ENCODE measurements at regions not wholly inside any gene's neighbourhood (a gene's known extent, or its start where the extent isn't known, plus 50 kb on each side); places are given as distances from the start of the nearest gene placed in this dataset.

GRCh38 chr13:84191139-84191538, 308.9 kb upstream of the SLITRK1 start:
- no peaks in the 10 kb centered on the region for H3K27me3 ChIP-seq (ENCODE audit: insufficient read depth, poor library complexity, severe bottlenecking)
- no peak overlapping the region for H3K27ac ChIP-seq (replicated peaks)
- no peak overlapping the region for H3K4me3 ChIP-seq (replicated peaks; ENCODE audit: insufficient read depth, low read length)
- no peak for DNase-seq (ENCODE audit: low read depth in 1 of 2, low spot score in 1 of 2)
- TF ChIP-seq REST (IDR thresholded peaks at IDR 0.05; ENCODE audit: insufficient replicate concordance, low read depth) (no peak), POLR2AphosphoS5 (IDR thresholded peaks at IDR 0.05; ENCODE audit: low read depth) (no peak)

- DNase-seq (ENCODE audit: low read depth in 1 of 2, low spot score in 1 of 2), result no peak
- no peak overlapping the region for H3K4me3 ChIP-seq (replicated peaks; ENCODE audit: insufficient read depth, low read length)
- TF ChIP-seq SPI1 (IDR thresholded peaks at IDR 0.05; ENCODE audit: borderline replicate concordance, low read depth) (no peak), POLR2AphosphoS5 (IDR thresholded peaks at IDR 0.05; ENCODE audit: low read depth) (no peak), REST (IDR thresholded peaks at IDR 0.05; ENCODE audit: insufficient replicate concordance, low read depth) (no peak), CTCF (IDR thresholded peaks at IDR 0.05; ENCODE audit: insufficient read depth, low read length) (no peak), GABPA (IDR thresholded peaks at IDR 0.05; ENCODE audit: low read depth) (no peak)
- no peaks in the 10 kb centered on the region for H3K27me3 ChIP-seq (ENCODE audit: insufficient read depth, poor library complexity, severe bottlenecking)
- no peak overlapping the region for H3K27ac ChIP-seq (replicated peaks)
These were observed 305.4 kb upstream of the SLITRK1 start for GRCh38 chr13:84187626-84188025.

GRCh38 chr13:84139561-84140158, 257.4 kb upstream of the SLITRK1 start:
- no peak for DNase-seq (ENCODE audit: low read depth in 1 of 2, low spot score in 1 of 2)
- Histone ChIP-seq H3K4me3 (replicated peaks; ENCODE audit: insufficient read depth, low read length) (no peak overlapping the region), H3K27ac (replicated peaks) (no peak overlapping the region), H3K27me3 (ENCODE audit: insufficient read depth, poor library complexity, severe bottlenecking) (no peaks in the 10 kb centered on the region)
- TF ChIP-seq REST (IDR thresholded peaks at IDR 0.05; ENCODE audit: insufficient replicate concordance, low read depth) (no peak), GABPA (IDR thresholded peaks at IDR 0.05; ENCODE audit: low read depth) (no peak), SPI1 (IDR thresholded peaks at IDR 0.05; ENCODE audit: borderline replicate concordance, low read depth) (no peak), POLR2AphosphoS5 (IDR thresholded peaks at IDR 0.05; ENCODE audit: low read depth) (no peak), CTCF (IDR thresholded peaks at IDR 0.05; ENCODE audit: insufficient read depth, low read length) (no peak)
